ENCODE measurements at regions not wholly inside any gene's neighbourhood (a gene's known extent, or its start where the extent isn't known, plus 50 kb on each side); places are given as distances from the start of the nearest gene placed in this dataset.
A peak's percentile ranks its signal among the peaks of the same experiment; 100 is the strongest.
"Not testable (repeated sequence)": the region's sequence is repeated elsewhere in the genome, so short reads cannot be mapped to it uniquely, and the experiment has no call there.

- H3K27ac Mint-ChIP-seq; H3K9me3 Mint-ChIP-seq (ENCODE audit: low read depth); H3K4me1 Mint-ChIP-seq (ENCODE audit: low read depth); H3K36me3 Mint-ChIP-seq; H3K27me3 Mint-ChIP-seq; H3K4me3 Mint-ChIP-seq: not testable (repeated sequence)
These were observed 94.6 kb downstream of the FOXD4L6 start for GRCh38 chr9:41033877-41034276.

DNA sequence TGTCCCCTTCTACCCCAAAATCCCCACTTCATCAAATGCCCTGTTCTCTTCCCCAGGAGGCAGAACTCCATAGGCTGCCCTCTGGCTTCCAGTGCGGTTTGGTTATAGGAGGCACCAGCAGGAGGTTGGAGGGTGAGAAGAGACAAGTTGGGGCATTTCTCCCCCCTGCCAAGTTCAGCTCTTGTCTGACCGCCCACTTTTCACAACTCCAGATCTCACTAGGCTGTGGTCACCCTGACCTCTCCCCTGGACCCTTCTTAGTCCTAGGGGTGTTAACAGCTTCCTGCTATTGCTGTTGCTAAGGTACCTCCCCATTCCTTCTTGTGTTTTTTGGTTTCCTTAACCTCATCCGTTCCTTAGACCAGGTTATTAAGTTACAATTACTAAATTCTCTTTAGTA lies 95.1 kb downstream of the FOXD4L6 start:
- H3K36me3 Mint-ChIP-seq; H3K9me3 Mint-ChIP-seq (ENCODE audit: low read depth); H3K27ac Mint-ChIP-seq; H3K27me3 Mint-ChIP-seq; H3K4me3 Mint-ChIP-seq; H3K4me1 Mint-ChIP-seq (ENCODE audit: low read depth): not testable (repeated sequence)

DNA sequence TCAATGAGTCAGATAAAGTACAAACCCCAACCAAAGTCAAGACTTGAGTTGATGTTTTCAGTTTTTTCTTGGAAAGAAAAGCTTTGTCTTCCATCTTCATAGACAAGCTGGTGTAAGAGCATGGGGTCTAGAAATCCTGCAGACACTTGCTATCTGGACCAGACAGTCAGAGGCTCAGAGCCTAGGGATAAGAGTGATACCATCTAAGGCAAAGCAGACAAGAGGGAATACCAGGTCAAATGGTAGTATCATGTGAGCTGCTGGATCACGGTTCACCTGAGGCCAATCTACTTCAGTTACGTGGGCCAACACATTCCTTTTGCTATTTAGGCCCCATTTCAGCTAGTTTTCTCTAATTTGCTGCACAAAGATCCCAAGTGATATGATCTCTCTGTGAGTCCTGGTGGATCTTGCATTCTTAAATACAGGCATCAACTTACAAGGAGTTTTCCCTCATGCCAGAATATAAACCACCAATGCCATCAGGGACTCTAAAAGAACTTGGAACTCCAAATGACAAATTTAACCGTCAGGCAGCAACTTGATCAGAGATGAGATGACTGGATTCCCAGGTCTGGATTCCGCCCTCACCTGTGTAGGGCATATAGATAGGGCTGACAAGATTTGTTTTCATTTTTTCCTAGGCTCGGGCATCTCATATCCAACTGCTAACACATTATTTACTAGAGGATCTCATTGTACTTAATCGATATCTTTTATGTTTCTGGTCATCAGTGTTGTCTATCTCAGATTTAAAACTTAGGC lies 101.4 kb downstream of the FOXD4L6 start:
- not testable (repeated sequence) for H3K4me3 Mint-ChIP-seq; H3K9me3 Mint-ChIP-seq (ENCODE audit: low read depth); H3K27me3 Mint-ChIP-seq

GRCh38 chr9:41022365-41022764 lies 106.1 kb downstream of the FOXD4L6 start:
- not testable (repeated sequence) for H3K4me1 Mint-ChIP-seq (ENCODE audit: low read depth); H3K27me3 Mint-ChIP-seq; H3K27ac Mint-ChIP-seq; H3K4me3 Mint-ChIP-seq; H3K9me3 Mint-ChIP-seq (ENCODE audit: low read depth)
- H3K36me3 Mint-ChIP-seq: peaks cover 22% of the 10 kb centered on the region

More for the DNA sequence above, 101.4 kb downstream of the FOXD4L6 start:
- peaks cover 11% of the 10 kb centered on the region for H3K36me3 Mint-ChIP-seq
- not testable (repeated sequence) for H3K4me1 Mint-ChIP-seq (ENCODE audit: low read depth); H3K27ac Mint-ChIP-seq

DNA sequence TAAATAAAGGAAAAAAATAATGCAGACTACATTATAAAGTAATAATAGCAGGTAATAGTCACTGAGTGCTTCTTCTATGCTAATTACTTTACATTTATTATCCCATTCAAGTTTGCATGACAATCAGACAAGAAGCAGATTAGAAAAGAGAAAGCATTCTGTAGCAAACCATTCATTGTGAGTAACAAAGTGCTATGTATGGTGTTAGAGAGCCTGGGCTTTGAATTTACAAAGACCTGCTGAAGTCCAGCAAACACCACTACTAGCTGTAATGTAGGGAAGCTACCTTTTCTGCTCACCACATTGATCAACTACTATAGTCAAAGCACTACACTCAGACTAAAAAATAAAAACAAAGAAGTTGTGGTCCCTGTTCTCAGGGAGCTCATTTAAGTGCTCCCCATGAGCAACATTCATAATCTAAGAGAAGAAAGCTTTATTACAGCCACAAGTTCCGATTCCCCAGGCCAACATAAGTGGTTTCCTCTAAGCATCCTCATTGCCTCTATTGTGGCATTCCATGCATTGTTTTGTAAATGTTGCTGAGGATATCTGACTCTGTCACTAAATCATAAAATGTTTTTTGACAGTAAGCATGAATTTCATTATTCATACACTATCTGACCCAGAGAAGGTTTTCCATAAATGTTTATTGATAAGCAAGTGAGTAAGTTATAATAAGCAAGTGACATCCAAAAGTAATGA lies 108.5 kb downstream of the FOXD4L6 start:
- not testable (repeated sequence) for H3K27ac Mint-ChIP-seq; H3K4me1 Mint-ChIP-seq (ENCODE audit: low read depth); H3K27me3 Mint-ChIP-seq; H3K4me3 Mint-ChIP-seq; H3K9me3 Mint-ChIP-seq (ENCODE audit: low read depth)
- H3K36me3 Mint-ChIP-seq: peaks cover 13% of the 10 kb centered on the region

DNA sequence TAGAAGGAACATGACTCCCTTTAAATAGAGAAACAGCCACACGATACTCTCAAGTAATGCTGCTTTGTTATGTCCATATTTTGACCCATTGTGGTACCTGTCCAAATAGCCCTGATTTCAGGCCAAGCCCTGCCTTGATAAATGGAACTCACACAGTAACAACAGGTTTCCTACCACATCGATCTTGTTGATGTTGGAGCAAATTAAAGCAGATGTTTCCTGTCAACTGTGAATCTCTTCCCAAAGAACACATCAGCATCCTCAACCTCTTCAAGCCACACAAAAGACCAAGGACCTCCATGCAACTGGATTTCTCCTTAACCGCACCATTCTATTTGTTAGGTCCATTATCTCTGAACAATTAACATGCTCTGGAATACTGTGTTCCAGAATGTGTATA lies 109.5 kb downstream of the FOXD4L6 start:
- not testable (repeated sequence) for H3K4me1 Mint-ChIP-seq (ENCODE audit: low read depth); H3K9me3 Mint-ChIP-seq (ENCODE audit: low read depth); H3K27me3 Mint-ChIP-seq; H3K27ac Mint-ChIP-seq; H3K4me3 Mint-ChIP-seq
- H3K36me3 Mint-ChIP-seq: peaks cover 16% of the 10 kb centered on the region

DNA sequence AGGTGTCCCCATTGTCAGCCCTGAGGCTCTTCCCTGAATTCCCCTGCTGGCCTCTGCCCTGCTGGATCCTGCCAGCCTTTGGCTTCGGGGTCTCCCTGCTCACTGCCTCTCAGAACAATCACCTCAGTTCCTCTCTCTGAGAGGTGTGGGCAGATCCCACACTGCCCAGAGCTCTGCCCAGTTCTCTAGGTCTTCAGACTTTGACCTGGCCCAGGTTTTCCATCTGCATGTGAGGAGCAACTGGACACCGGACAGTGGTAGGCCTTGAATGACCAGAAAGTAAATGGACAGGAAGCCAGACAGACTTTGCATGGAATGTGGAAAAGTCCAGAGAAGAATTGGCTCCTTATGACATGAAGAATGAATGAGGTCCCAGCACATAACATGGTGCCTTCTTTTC lies 111.8 kb downstream of the FOXD4L6 start:
- peaks cover 21% of the 10 kb centered on the region for H3K36me3 Mint-ChIP-seq
- H3K4me1 Mint-ChIP-seq (ENCODE audit: low read depth); H3K4me3 Mint-ChIP-seq: not testable (repeated sequence)

GRCh38 chr9:40999952-41000700 lies 128.4 kb downstream of the FOXD4L6 start:
- not testable (repeated sequence) for H3K36me3 Mint-ChIP-seq; H3K9me3 Mint-ChIP-seq (ENCODE audit: low read depth); H3K4me3 Mint-ChIP-seq; H3K27ac Mint-ChIP-seq; H3K27me3 Mint-ChIP-seq
- peaks cover 40% of the 10 kb centered on the region for H3K4me1 Mint-ChIP-seq (ENCODE audit: low read depth)

More for the DNA sequence above, 111.8 kb downstream of the FOXD4L6 start:
- not testable (repeated sequence) for H3K9me3 Mint-ChIP-seq (ENCODE audit: low read depth); H3K27ac Mint-ChIP-seq; H3K27me3 Mint-ChIP-seq

DNA sequence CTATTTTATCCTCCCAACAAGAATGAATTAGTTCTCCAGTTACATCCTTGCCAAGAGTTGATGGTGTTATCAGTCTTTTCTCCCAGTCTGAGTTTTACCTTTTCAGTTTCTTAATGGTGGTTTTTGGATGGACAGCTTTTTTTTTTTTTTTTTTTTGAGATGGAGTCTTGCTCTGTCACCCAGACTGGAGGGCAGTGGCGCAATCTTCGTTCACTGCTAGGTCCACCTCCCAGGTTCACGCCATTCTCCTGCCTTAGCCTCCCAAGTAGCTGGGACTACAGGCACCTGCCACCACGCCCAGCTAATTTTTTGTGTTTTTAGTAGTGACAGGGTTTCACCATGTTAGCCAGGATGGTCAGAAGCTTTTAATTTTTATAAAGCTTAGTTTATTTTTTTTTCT lies 133.0 kb downstream of the FOXD4L6 start:
- Mint-ChIP-seq H3K4me3 (peak overlapping the region; percentile 15), H3K4me1 (ENCODE audit: low read depth) (peaks cover 51% of the 10 kb centered on the region)
- H3K27ac Mint-ChIP-seq; H3K36me3 Mint-ChIP-seq; H3K27me3 Mint-ChIP-seq; H3K9me3 Mint-ChIP-seq (ENCODE audit: low read depth): not testable (repeated sequence)

GRCh38 chr9:40993842-40994241 lies 134.6 kb downstream of the FOXD4L6 start:
- not testable (repeated sequence) for H3K9me3 Mint-ChIP-seq (ENCODE audit: low read depth); H3K36me3 Mint-ChIP-seq; H3K27me3 Mint-ChIP-seq; H3K4me3 Mint-ChIP-seq
- peaks cover 50% of the 10 kb centered on the region for H3K4me1 Mint-ChIP-seq (ENCODE audit: low read depth)
- H3K27ac Mint-ChIP-seq: peak overlapping the region; percentile 58

DNA sequence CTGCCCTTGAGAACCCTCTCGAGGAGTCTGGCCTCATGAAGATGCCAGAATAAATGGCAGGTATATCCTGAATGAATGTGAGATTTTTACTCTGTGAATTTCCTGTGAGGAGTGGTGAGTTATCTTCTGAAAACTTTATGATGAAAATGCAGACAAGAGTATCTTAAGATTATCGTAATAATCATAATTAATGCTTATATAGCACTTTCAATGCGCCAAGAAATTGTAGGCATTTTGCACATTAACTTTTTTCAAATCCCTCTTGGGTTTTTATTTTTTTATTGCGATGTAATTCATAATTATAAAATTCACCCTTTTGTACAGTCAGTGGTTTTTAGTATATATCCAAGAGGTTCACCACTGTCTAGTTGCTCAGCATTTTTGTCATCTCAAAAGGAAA lies 135.1 kb downstream of the FOXD4L6 start:
- H3K27me3 Mint-ChIP-seq; H3K9me3 Mint-ChIP-seq (ENCODE audit: low read depth); H3K36me3 Mint-ChIP-seq; H3K4me3 Mint-ChIP-seq: not testable (repeated sequence)
- H3K27ac Mint-ChIP-seq: peak overlapping the region; percentile 58
- H3K4me1 Mint-ChIP-seq (ENCODE audit: low read depth): peaks cover 48% of the 10 kb centered on the region

GRCh38 chr9:40992472-40992821 lies 136.0 kb downstream of the FOXD4L6 start:
- H3K36me3 Mint-ChIP-seq: peaks cover 14% of the 10 kb centered on the region
- not testable (repeated sequence) for H3K27ac Mint-ChIP-seq; H3K4me3 Mint-ChIP-seq; H3K27me3 Mint-ChIP-seq; H3K9me3 Mint-ChIP-seq (ENCODE audit: low read depth)
- H3K4me1 Mint-ChIP-seq (ENCODE audit: low read depth): peaks cover 44% of the 10 kb centered on the region

DNA sequence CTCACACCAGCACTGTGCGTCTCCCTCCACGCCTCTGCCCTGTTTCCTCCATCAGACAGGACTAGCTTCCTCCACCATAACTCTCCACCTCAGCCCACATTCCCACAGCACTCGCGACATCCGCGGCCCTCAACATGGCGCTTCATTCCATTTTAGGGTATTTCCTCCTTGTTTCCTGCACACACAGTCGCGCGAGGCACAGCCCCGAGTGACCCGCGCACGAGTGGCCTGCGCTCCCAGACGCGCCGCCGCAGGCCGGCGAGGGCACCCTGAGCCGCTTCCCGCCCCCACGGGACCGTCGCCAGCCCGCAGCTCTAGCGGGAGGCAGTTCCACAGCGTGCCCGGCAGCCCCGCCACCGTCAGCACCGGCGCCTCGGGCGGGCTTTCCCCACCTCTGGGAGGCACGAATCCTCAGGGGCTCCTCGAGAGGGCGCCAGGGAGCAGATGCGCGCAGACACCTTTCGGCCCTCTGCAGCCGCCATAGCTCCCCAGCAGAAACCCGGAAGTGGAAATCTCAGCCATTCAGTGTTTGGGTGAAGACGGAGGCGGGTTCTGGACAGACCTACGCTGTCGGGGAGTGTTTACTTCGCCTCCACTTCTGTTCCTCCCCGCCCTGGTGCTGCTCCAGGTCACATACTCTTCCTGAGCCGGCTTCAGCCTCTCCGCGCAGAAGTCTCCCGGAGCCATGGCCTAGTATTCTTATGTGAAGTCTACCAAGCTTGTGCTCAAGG lies 136.6 kb downstream of the FOXD4L6 start:
- not testable (repeated sequence) for H3K9me3 Mint-ChIP-seq (ENCODE audit: low read depth); H3K4me3 Mint-ChIP-seq; H3K27ac Mint-ChIP-seq; H3K27me3 Mint-ChIP-seq
- peaks cover 13% of the 10 kb centered on the region for H3K36me3 Mint-ChIP-seq
- H3K4me1 Mint-ChIP-seq (ENCODE audit: low read depth): peaks cover 40% of the 10 kb centered on the region

DNA sequence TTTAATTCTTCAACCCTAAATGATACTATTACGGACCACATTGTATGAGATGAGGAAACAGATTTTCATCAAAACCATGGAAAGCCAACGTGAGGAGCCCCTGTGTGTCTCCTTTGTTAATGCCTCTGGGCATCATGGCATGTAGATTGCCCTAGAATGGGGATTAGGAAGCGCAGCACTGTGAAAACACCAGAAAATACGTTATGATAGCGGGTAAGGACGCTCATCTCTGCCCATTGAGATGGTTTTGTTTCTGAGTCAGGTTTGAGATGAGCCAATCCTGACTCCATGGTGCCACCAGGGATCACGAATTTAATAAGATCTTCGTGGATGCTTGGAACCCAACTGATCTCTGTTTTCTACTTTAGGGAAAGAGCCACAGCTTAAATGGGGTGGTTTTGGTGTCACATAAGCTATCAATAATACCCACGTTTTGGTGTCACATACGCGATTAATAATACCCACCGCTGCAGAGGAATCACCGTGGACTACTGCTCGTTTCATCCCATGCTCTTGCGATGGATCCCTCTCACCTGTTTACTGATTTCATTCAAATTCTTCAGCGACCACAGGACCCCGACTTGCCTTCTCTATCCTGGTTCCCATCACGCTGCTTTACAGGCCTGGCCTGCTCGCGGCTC lies 137.3 kb downstream of the FOXD4L6 start:
- peaks cover 14% of the 10 kb centered on the region for H3K36me3 Mint-ChIP-seq
- H3K4me3 Mint-ChIP-seq; H3K9me3 Mint-ChIP-seq (ENCODE audit: low read depth); H3K27ac Mint-ChIP-seq; H3K27me3 Mint-ChIP-seq: not testable (repeated sequence)
- peaks cover 34% of the 10 kb centered on the region for H3K4me1 Mint-ChIP-seq (ENCODE audit: low read depth)

DNA sequence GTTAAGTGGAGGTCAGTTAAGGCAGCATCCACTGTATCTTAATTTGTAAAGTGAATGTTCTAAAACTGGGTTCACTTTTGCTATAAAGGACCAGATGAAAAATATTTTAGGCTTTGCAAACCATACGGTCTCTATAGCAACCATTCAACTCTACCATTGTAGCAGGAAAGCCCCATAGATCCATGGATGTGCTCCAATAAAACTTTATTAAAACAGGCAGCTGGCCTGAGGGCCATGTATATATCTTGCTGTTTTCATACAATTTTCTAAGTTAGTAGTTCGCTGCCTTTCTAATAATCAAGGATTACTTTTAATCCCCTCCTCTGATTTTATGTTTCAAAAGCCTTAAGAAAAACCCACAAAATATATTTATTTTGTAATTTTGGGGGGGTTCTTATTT lies 142.1 kb downstream of the FOXD4L6 start:
- H3K27me3 Mint-ChIP-seq; H3K9me3 Mint-ChIP-seq (ENCODE audit: low read depth): not testable (repeated sequence)

More for the DNA sequence above, 142.1 kb downstream of the FOXD4L6 start:
- peaks cover 19% of the 10 kb centered on the region for H3K36me3 Mint-ChIP-seq
- H3K4me3 Mint-ChIP-seq, H3K27ac Mint-ChIP-seq: not testable (repeated sequence)
- H3K4me1 Mint-ChIP-seq (ENCODE audit: low read depth): peaks cover 11% of the 10 kb centered on the region
